ENCODE measurements at regions not wholly inside any gene's neighbourhood (a gene's known extent, or its start where the extent isn't known, plus 50 kb on each side); places are given as distances from the start of the nearest gene placed in this dataset.

DNA sequence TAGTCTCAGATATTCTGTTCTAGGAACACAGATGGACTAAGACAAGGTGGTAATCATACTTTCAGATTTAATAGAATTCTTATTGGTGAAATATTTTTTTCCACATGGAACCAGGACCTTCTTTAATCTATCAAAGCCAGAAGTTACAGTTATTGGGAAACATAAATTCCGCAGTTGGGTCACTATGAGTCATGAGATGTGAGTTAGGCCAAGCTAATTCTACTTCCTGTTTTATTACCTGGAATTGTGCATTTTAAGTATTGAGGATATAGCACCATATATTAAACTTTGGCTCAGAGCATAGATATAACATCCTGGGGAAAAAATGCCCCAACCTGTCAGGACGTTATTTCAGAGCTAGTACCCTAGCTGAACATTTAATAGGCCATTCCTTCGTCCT, 96.4 kb upstream of the P3H2 start:
- Mint-ChIP-seq H3K4me3 (no peak overlapping the region), H3K36me3 (ENCODE audit: insufficient read depth in 2 of 2) (peaks cover 2 to 4% of the 10 kb centered on the region in 2 donors), H3K27ac (no peak overlapping the region), H3K9me3 (peaks cover 5 to 9% of the 10 kb centered on the region in 2 donors), H3K4me1 (ENCODE audit: low read depth) (no peaks in the 10 kb centered on the region), H3K27me3 (ENCODE audit: low read depth) (peaks cover 6% of the 10 kb centered on the region)
- ATAC-seq (replicated peaks in 1 of 2) (no peak), DNase-seq (no peak)

GRCh38 chr3:190213727-190214126, 93.0 kb upstream of the P3H2 start:
- H3K4me3 Mint-ChIP-seq = no peak overlapping the region
- no peak for ATAC-seq (replicated peaks in 1 of 2)
- peaks cover 3% of the 10 kb centered on the region in 2 donors for H3K9me3 Mint-ChIP-seq
- DNase-seq = no peak
- no peaks in the 10 kb centered on the region for H3K4me1 Mint-ChIP-seq (ENCODE audit: low read depth)
- peaks cover 0 to 6% of the 10 kb centered on the region in 2 donors for H3K36me3 Mint-ChIP-seq (ENCODE audit: insufficient read depth in 2 of 2)
- H3K27me3 Mint-ChIP-seq (ENCODE audit: low read depth) = peaks cover 13% of the 10 kb centered on the region
- no peak overlapping the region for H3K27ac Mint-ChIP-seq

- H3K27me3 Mint-ChIP-seq (ENCODE audit: low read depth) = peaks cover 26% of the 10 kb centered on the region
- H3K27ac Mint-ChIP-seq = no peak overlapping the region
- peaks cover 9% of the 10 kb centered on the region for H3K4me1 Mint-ChIP-seq (ENCODE audit: low read depth)
- no peak for DNase-seq
- peaks cover 3% of the 10 kb centered on the region in 2 donors for H3K9me3 Mint-ChIP-seq
- peaks cover 0 to 6% of the 10 kb centered on the region in 2 donors for H3K36me3 Mint-ChIP-seq (ENCODE audit: insufficient read depth in 2 of 2)
- no peak for ATAC-seq (replicated peaks in 1 of 2)
- H3K4me3 Mint-ChIP-seq = no peak overlapping the region
Observed at GRCh38 chr3:190210608-190211007, 89.9 kb upstream of the P3H2 start.

GRCh38 chr3:190209533-190209932, 88.8 kb upstream of the P3H2 start:
- H3K27ac Mint-ChIP-seq = no peak overlapping the region
- DNase-seq (no peak), ATAC-seq (replicated peaks in 1 of 2) (no peak)
- H3K4me3 Mint-ChIP-seq = no peak overlapping the region
- peaks cover 26% of the 10 kb centered on the region for H3K27me3 Mint-ChIP-seq (ENCODE audit: low read depth)
- peaks cover 18% of the 10 kb centered on the region for H3K4me1 Mint-ChIP-seq (ENCODE audit: low read depth)
- peaks cover 0 to 6% of the 10 kb centered on the region in 2 donors for H3K36me3 Mint-ChIP-seq (ENCODE audit: insufficient read depth in 2 of 2)
- peaks cover 3% of the 10 kb centered on the region in 2 donors for H3K9me3 Mint-ChIP-seq

GRCh38 chr3:190208196-190208595, 87.5 kb upstream of the P3H2 start:
- Mint-ChIP-seq H3K36me3 (ENCODE audit: insufficient read depth in 2 of 2) (peaks cover 0 to 6% of the 10 kb centered on the region in 2 donors), H3K9me3 (peaks cover 3% of the 10 kb centered on the region in 2 donors), H3K4me3 (no peak overlapping the region), H3K27me3 (ENCODE audit: low read depth) (peaks cover 31% of the 10 kb centered on the region), H3K4me1 (ENCODE audit: low read depth) (peaks cover 21% of the 10 kb centered on the region), H3K27ac (no peak overlapping the region)
- no peak for ATAC-seq (replicated peaks in 1 of 2)
- DNase-seq = no peak

DNA sequence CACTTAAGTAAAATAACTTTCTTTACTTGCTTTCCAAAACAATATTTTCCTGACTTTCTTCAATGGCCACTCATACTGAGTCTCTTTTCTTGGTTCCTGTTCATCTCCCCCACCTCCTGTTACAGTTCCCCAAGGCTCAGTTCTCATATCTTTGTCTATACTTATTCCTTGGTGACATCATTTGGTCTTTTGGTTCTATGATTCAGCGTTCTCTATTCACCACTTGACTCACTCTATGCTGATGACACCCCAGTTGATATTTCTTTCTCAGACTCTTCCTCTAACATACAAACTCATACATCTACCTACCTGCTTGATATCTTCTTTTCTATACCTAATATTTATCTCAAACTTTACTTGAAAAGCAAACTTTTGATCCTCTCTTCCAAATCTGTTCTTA, 85.0 kb upstream of the P3H2 start:
- peak overlapping the region; percentile 36 for H3K27ac Mint-ChIP-seq
- H3K4me3 Mint-ChIP-seq = peak overlapping the region; percentile 2 to 46
- peaks cover 31% of the 10 kb centered on the region for H3K27me3 Mint-ChIP-seq (ENCODE audit: low read depth)
- H3K36me3 Mint-ChIP-seq (ENCODE audit: insufficient read depth in 2 of 2) = no peaks in the 10 kb centered on the region
- ATAC-seq (replicated peaks in 1 of 2) = peak; percentile 96 to 97
- peak in 1 of 2 donors; percentile 7 for DNase-seq
- H3K9me3 Mint-ChIP-seq = no peaks in the 10 kb centered on the region
- peaks cover 26% of the 10 kb centered on the region for H3K4me1 Mint-ChIP-seq (ENCODE audit: low read depth)

GRCh38 chr3:190204200-190204599, 83.5 kb upstream of the P3H2 start:
- peaks cover 26% of the 10 kb centered on the region for H3K4me1 Mint-ChIP-seq (ENCODE audit: low read depth)
- peaks cover 31% of the 10 kb centered on the region for H3K27me3 Mint-ChIP-seq (ENCODE audit: low read depth)
- DNase-seq = no peak
- no peak overlapping the region for H3K4me3 Mint-ChIP-seq
- no peaks in the 10 kb centered on the region for H3K9me3 Mint-ChIP-seq
- H3K27ac Mint-ChIP-seq = no peak overlapping the region
- no peaks in the 10 kb centered on the region for H3K36me3 Mint-ChIP-seq (ENCODE audit: insufficient read depth in 2 of 2)
- ATAC-seq (replicated peaks in 1 of 2) = no peak

- ATAC-seq (replicated peaks in 1 of 2) = no peak
- H3K27ac Mint-ChIP-seq = no peak overlapping the region
- H3K9me3 Mint-ChIP-seq = no peaks in the 10 kb centered on the region
- H3K27me3 Mint-ChIP-seq (ENCODE audit: low read depth) = peaks cover 12% of the 10 kb centered on the region
- H3K4me1 Mint-ChIP-seq (ENCODE audit: low read depth) = peaks cover 11% of the 10 kb centered on the region
- H3K4me3 Mint-ChIP-seq = no peak overlapping the region
- no peak for DNase-seq
- no peaks in the 10 kb centered on the region for H3K36me3 Mint-ChIP-seq (ENCODE audit: insufficient read depth in 2 of 2)
Observed at GRCh38 chr3:190197346-190197763, 76.7 kb upstream of the P3H2 start.

DNA sequence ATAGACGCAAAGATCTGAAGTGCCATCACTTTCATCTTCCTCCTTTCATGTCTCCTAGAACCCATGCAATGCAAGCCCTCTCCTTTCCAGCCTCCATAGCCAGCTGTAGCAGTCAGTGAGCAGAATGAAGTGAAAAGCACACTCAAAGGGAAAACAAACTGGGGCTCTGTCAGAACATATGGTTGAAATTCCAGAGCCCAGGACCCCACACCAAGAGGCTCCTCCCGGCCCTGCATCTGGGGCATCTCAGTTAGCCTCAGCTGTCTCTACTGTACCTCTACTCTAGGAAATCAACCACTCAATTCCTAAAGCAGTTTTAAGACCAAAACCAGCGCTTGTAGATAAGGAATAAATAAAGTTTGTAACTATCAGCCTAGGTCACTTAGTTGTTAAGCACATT, 73.8 kb upstream of the P3H2 start:
- Mint-ChIP-seq H3K4me3 (no peak overlapping the region), H3K9me3 (no peaks in the 10 kb centered on the region), H3K27ac (no peak overlapping the region), H3K27me3 (ENCODE audit: low read depth) (peaks cover 15% of the 10 kb centered on the region), H3K4me1 (ENCODE audit: low read depth) (peaks cover 6% of the 10 kb centered on the region), H3K36me3 (ENCODE audit: insufficient read depth in 2 of 2) (no peaks in the 10 kb centered on the region)
- ATAC-seq (replicated peaks in 1 of 2) = no peak
- no peak for DNase-seq

DNA sequence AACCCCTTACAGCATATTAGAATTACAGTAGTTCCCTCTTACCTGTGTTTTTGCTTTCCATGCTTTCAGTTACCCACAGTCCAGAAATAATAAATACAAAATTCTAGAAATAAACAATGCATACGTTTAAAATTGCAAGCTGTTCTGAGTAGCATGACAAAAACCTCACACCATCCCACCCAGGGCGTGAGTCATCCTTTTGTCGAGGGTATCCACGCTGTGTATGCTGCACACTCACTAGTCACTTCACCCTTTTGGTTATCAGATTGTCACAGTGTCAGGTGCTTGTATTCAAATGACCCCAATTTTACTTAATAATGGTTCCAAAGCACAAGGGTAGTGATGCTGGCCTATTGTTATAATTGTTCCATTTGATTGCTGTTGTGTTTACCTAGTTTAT, 72.5 kb upstream of the P3H2 start:
- Mint-ChIP-seq H3K27ac (no peak overlapping the region), H3K4me1 (ENCODE audit: low read depth) (peaks cover 6% of the 10 kb centered on the region), H3K36me3 (ENCODE audit: insufficient read depth in 2 of 2) (no peaks in the 10 kb centered on the region), H3K4me3 (no peak overlapping the region), H3K27me3 (ENCODE audit: low read depth) (peaks cover 15% of the 10 kb centered on the region), H3K9me3 (no peaks in the 10 kb centered on the region)
- DNase-seq (no peak), ATAC-seq (replicated peaks in 1 of 2) (peak; percentile 53 to 68)

DNA sequence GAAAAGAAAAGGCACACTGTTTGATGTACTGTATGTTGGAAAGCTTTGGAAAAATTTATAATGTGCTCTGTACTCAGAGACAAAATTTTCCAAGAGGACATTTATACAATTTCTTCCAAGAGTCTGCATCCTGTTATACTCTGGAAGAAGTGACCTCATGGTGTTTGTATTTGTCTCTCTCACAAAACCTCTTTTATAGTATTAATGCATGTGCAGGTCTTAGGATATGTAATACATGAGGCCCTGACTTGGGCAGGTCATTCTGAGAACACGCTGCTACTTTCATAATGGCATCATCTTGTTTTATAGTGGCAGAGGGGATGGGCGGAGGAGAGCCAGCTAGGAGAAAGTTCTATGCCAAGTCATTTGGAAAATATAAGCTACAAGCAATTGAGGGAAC, 72.0 kb upstream of the P3H2 start:
- H3K4me3 Mint-ChIP-seq = no peak overlapping the region
- no peak for ATAC-seq (replicated peaks in 1 of 2)
- H3K27ac Mint-ChIP-seq = no peak overlapping the region

DNA sequence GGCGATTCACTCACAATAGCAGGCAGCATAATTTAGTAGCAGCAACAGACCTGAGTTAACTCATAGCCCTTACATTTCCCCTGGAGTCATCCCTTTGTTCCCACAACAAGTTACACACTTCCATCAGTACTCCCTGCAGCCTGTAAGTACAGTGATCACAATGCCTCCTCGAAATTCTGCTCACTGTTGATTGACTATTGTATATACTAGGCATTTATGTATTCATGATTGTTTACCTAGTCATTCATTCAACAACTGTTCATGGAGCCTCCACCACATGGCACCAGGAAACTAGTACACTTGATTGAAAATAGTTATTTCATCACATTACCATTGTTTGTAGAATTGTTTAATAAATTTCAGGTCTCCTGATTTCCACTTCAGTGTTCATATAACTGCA, 71.4 kb upstream of the P3H2 start:
- no peak overlapping the region for H3K27ac Mint-ChIP-seq
- H3K27me3 Mint-ChIP-seq (ENCODE audit: low read depth) = peaks cover 6% of the 10 kb centered on the region
- ATAC-seq (replicated peaks in 1 of 2) = no peak
- DNase-seq = no peak
- H3K36me3 Mint-ChIP-seq (ENCODE audit: insufficient read depth in 2 of 2) = no peaks in the 10 kb centered on the region
- H3K4me1 Mint-ChIP-seq (ENCODE audit: low read depth) = peaks cover 6% of the 10 kb centered on the region
- H3K4me3 Mint-ChIP-seq = no peak overlapping the region
- H3K9me3 Mint-ChIP-seq = no peaks in the 10 kb centered on the region

More for the DNA sequence above, 72.0 kb upstream of the P3H2 start:
- Mint-ChIP-seq H3K9me3 (no peaks in the 10 kb centered on the region), H3K4me1 (ENCODE audit: low read depth) (peaks cover 6% of the 10 kb centered on the region), H3K36me3 (ENCODE audit: insufficient read depth in 2 of 2) (no peaks in the 10 kb centered on the region), H3K27me3 (ENCODE audit: low read depth) (peaks cover 12% of the 10 kb centered on the region)
- no peak for DNase-seq

- Mint-ChIP-seq H3K9me3 (no peaks in the 10 kb centered on the region), H3K4me3 (no peak overlapping the region), H3K27ac (no peak overlapping the region), H3K27me3 (ENCODE audit: low read depth) (peaks cover 14% of the 10 kb centered on the region), H3K36me3 (ENCODE audit: insufficient read depth in 2 of 2) (no peaks in the 10 kb centered on the region), H3K4me1 (ENCODE audit: low read depth) (peaks cover 6% of the 10 kb centered on the region)
- ATAC-seq (replicated peaks in 1 of 2) = no peak
- no peak for DNase-seq
Observed at GRCh38 chr3:190188197-190188596, 67.5 kb upstream of the P3H2 start.

GRCh38 chr3:190183121-190183520, 62.4 kb upstream of the P3H2 start:
- DNase-seq (no peak), ATAC-seq (replicated peaks in 1 of 2) (no peak)
- H3K36me3 Mint-ChIP-seq (ENCODE audit: insufficient read depth in 2 of 2) = no peaks in the 10 kb centered on the region
- no peaks in the 10 kb centered on the region for H3K4me1 Mint-ChIP-seq (ENCODE audit: low read depth)
- H3K4me3 Mint-ChIP-seq = no peak overlapping the region
- peaks cover 7% of the 10 kb centered on the region for H3K27me3 Mint-ChIP-seq (ENCODE audit: low read depth)
- H3K27ac Mint-ChIP-seq = no peak overlapping the region
- no peaks in the 10 kb centered on the region for H3K9me3 Mint-ChIP-seq
